Esophagus squamous epithelium (tissue), 4 donors: ENCODE measurements at regions not wholly inside any gene's neighbourhood (a gene's known extent, or its start where the extent isn't known, plus 50 kb on each side); places are given as distances from the start of the nearest gene placed in this dataset.

ENCODE experiments used
- CTCF ChIP-seq, 6 experiments: fragments of 450-650 bp in 4 of 6; fragments of 200-600 bp in 2 of 6; sonication (generic) in 2 of 6; IDR thresholded peaks; one replicate each; pipeline ENCODE4 v1.5.1; 2016 to 2019; ENCODE audit warnings: antibody characterized with exemption in 6 of 6, mild to moderate bottlenecking in 4 of 6, moderate library complexity in 4 of 6
- POLR2A ChIP-seq, 4 donors: fragments of 450-650 bp; IDR thresholded peaks; one replicate each; pipeline ENCODE4 v1.6.1; 2017; ENCODE audit warnings: antibody characterized with exemption in 4 of 4, mild to moderate bottlenecking in 4 of 4, moderate library complexity in 3 of 4

GRCh38 chr2:23077596-23077995 is 307.4 kb upstream of the KLHL29 start:
- TF ChIP-seq CTCF (IDR thresholded peaks at IDR 0.05) (no peak), POLR2A (IDR thresholded peaks at IDR 0.05) (no peak)
